ENCODE measurements at regions not wholly inside any gene's neighbourhood (a gene's known extent, or its start where the extent isn't known, plus 50 kb on each side); places are given as distances from the start of the nearest gene placed in this dataset.

DNA sequence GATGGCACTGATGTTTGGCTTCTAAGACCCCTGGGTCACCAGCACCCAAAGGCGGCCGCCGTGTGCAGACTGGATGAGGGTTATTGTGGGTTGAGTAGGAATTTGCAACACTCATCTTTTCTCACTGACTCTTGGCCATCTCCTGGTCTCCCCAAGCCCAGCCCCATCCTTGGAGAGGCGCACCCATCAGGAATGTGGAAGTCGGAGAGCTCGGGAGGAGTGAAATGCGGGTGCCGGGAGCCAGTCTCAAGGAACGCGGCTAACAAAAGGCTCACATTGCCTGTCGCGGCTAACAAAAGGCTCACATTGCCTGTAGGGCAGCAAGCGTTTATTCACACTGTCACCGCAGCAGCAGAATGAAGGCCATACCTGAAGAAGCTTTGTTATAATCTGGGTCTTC lies 248.6 kb downstream of the FOXL1 start:
- TF ChIP-seq TAF1 (IDR thresholded peaks at IDR 0.05; ENCODE audit: borderline replicate concordance, insufficient read depth, low read length), result no peak
- TF ChIP-seq POLR2AphosphoS5 (IDR thresholded peaks at IDR 0.05; ENCODE audit: low read depth, low read length), result no peak
- TF ChIP-seq SIN3A (IDR thresholded peaks at IDR 0.05; ENCODE audit: borderline replicate concordance, insufficient read depth, low read length), result no peak
- TF ChIP-seq, protein P1, sequence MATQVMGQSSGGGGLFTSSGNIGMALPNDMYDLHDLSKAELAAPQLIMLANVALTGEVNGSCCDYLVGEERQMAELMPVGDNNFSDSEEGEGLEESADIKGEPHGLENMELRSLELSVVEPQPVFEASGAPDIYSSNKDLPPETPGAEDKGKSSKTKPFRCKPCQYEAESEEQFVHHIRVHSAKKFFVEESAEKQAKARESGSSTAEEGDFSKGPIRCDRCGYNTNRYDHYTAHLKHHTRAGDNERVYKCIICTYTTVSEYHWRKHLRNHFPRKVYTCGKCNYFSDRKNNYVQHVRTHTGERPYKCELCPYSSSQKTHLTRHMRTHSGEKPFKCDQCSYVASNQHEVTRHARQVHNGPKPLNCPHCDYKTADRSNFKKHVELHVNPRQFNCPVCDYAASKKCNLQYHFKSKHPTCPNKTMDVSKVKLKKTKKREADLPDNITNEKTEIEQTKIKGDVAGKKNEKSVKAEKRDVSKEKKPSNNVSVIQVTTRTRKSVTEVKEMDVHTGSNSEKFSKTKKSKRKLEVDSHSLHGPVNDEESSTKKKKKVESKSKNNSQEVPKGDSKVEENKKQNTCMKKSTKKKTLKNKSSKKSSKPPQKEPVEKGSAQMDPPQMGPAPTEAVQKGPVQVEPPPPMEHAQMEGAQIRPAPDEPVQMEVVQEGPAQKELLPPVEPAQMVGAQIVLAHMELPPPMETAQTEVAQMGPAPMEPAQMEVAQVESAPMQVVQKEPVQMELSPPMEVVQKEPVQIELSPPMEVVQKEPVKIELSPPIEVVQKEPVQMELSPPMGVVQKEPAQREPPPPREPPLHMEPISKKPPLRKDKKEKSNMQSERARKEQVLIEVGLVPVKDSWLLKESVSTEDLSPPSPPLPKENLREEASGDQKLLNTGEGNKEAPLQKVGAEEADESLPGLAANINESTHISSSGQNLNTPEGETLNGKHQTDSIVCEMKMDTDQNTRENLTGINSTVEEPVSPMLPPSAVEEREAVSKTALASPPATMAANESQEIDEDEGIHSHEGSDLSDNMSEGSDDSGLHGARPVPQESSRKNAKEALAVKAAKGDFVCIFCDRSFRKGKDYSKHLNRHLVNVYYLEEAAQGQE (IDR thresholded peaks at IDR 0.05; ENCODE audit: insufficient read depth in 1 of 2, low read depth in 2 of 2, low read length in 2 of 2), result no peak
- TF ChIP-seq FOXP2 (optimal IDR thresholded peaks at IDR 0.05; ENCODE audit: borderline replicate concordance, extremely low read depth, extremely low read length, insufficient read depth), result no peak
